Right lobe of liver (tissue), 6 donors: ENCODE measurements at regions not wholly inside any gene's neighbourhood (a gene's known extent, or its start where the extent isn't known, plus 50 kb on each side); places are given as distances from the start of the nearest gene placed in this dataset.

Experiments
- ATAC-seq, 4 donors: fragments of 200-7000 bp; cut with Tn5 transposase; one replicate each; pipeline ENCODE4 v1.9.1; 2020; ENCODE audit warnings: mild to moderate bottlenecking in 4 of 4, moderate library complexity in 4 of 4
- DNase-seq, 3 donors: peaks; one replicate each; pipeline ENCODE4 v3.0.0-alpha.2; 2020
- H3K27ac ChIP-seq, 3 donors: fragments of 200-600 bp; one replicate each; pipeline ENCODE4 v1.8.0; 2022
- H3K27me3 ChIP-seq, 2 donors: fragments of 200-600 bp; one replicate each; pipeline ENCODE4 v1.8.0; 2022
- H3K36me3 ChIP-seq, 4 donors: fragments of 200-600 bp; sonication (generic) in 1 of 4; one replicate each; pipeline versions ENCODE4 v1.5.1 to v1.8.0; 2017 to 2022; ENCODE audit warnings: control low read depth in 1 of 4
- H3K4me1 ChIP-seq, 4 donors: fragments of 200-600 bp; sonication (generic) in 1 of 4; one replicate each; pipeline versions ENCODE4 v1.5.1 to v1.8.0; 2017 to 2022; ENCODE audit warnings: control low read depth in 1 of 4
- H3K4me3 ChIP-seq, 3 donors: fragments of 200-600 bp; one replicate each; pipeline ENCODE4 v1.8.0; 2022
- H3K9me3 ChIP-seq, 4 donors: fragments of 200-600 bp; sonication (generic) in 1 of 4; one replicate each; pipeline versions ENCODE4 v1.5.1 to v1.8.0; 2017 to 2022; ENCODE audit warnings: control low read depth in 1 of 4
- CTCF ChIP-seq, 4 donors: fragments of 200-600 bp in 3 of 4; fragments of 450-650 bp in 1 of 4; IDR thresholded peaks; one replicate each; pipeline versions ENCODE4 v1.5.1 to v1.8.0; 2016 to 2022; ENCODE audit warnings: antibody characterized with exemption in 4 of 4, mild to moderate bottlenecking in 2 of 4
- POLR2A ChIP-seq: fragments of 450-650 bp; IDR thresholded peaks from one replicate; pipeline ENCODE4 v1.6.1; 2017; ENCODE audit warnings: antibody characterized with exemption, mild to moderate bottlenecking
- WGBS: methylation state at CpG from one replicate; pipeline ENCODE4 v1.1.6; 2018; ENCODE audit warnings: low coverage, low lambda C conversion rate; ENCODE audit not compliant: insufficient coverage; ENCODE audit errors: missing lambda C conversion rate; 5-methylcytosine and 5-hydroxymethylcytosine counted together
- intact Hi-C, 2 donors: fragments of 100-400 bp; cut with DNase I; formaldehyde crosslinking; loops; one replicate each; pipeline versions ENCODE4 v1.11.2 to v1.14.1; 2022
- donor health status: DM: no; HTN: yes; CAD: no.
- donor health status: DM: no; HTN: no; CAD: no.
- donor health status: DM: no; HTN: no; CAD: no.
- donor health status: DM: no; HTN: yes; CAD: no.
- donor health status: DM: no; HTN: yes; CAD: no.

GRCh38 chr13:61778531-61778930, 362.9 kb upstream of the PCDH20 start:
- ATAC-seq = no peak
- 48% methylated on average over 6 of the region's 6 CpGs for WGBS
- Histone ChIP-seq H3K9me3 (no peaks in the 10 kb centered on the region), H3K4me3 (no peak overlapping the region), H3K36me3 (no peaks in the 10 kb centered on the region), H3K27ac (no peak overlapping the region), H3K27me3 (no peaks in the 10 kb centered on the region), H3K4me1 (no peaks in the 10 kb centered on the region)
- intact Hi-C loops = no loop called here
- no peak for DNase-seq
- TF ChIP-seq CTCF (IDR thresholded peaks at IDR 0.05) (no peak), POLR2A (no peak)

- 55% methylated on average over 2 of the region's 2 CpGs for WGBS
- Histone ChIP-seq H3K27ac (no peak overlapping the region), H3K4me1 (no peaks in the 10 kb centered on the region), H3K4me3 (no peak overlapping the region), H3K27me3 (no peaks in the 10 kb centered on the region), H3K9me3 (no peaks in the 10 kb centered on the region), H3K36me3 (no peaks in the 10 kb centered on the region)
- DNase-seq = no peak
- no peak for TF ChIP-seq POLR2A
- no peak for TF ChIP-seq CTCF (IDR thresholded peaks at IDR 0.05)
- intact Hi-C loops = no loop called here
- ATAC-seq = no peak
Observed at GRCh38 chr13:61777899-61778298, 362.2 kb upstream of the PCDH20 start.

- Histone ChIP-seq H3K9me3 (no peaks in the 10 kb centered on the region), H3K4me3 (no peak overlapping the region), H3K27ac (no peak overlapping the region), H3K4me1 (no peaks in the 10 kb centered on the region), H3K36me3 (no peaks in the 10 kb centered on the region), H3K27me3 (no peaks in the 10 kb centered on the region)
- intact Hi-C loops = no loop called here
- DNase-seq = no peak
- ATAC-seq = no peak
- TF ChIP-seq CTCF (IDR thresholded peaks at IDR 0.05) = no peak
- no peak for TF ChIP-seq POLR2A
- 28% methylated on average over 2 of the region's 3 CpGs for WGBS
Observed at GRCh38 chr13:61777271-61777670, 361.6 kb upstream of the PCDH20 start.

GRCh38 chr13:61774903-61775302, 359.3 kb upstream of the PCDH20 start:
- H3K36me3 ChIP-seq = no peaks in the 10 kb centered on the region
- H3K27ac ChIP-seq = no peak overlapping the region
- no peak for TF ChIP-seq CTCF (IDR thresholded peaks at IDR 0.05)
- no peak for TF ChIP-seq POLR2A
- H3K9me3 ChIP-seq = no peaks in the 10 kb centered on the region
- H3K27me3 ChIP-seq = no peaks in the 10 kb centered on the region
- intact Hi-C loops = no loop called here
- ATAC-seq = no peak
- no peak overlapping the region for H3K4me3 ChIP-seq
- DNase-seq = no peak
- no peaks in the 10 kb centered on the region for H3K4me1 ChIP-seq

- DNase-seq (no peak), ATAC-seq (no peak)
- Histone ChIP-seq H3K27ac (no peak overlapping the region), H3K36me3 (no peaks in the 10 kb centered on the region), H3K4me3 (no peak overlapping the region), H3K4me1 (no peaks in the 10 kb centered on the region), H3K27me3 (no peaks in the 10 kb centered on the region), H3K9me3 (no peaks in the 10 kb centered on the region)
- TF ChIP-seq CTCF (IDR thresholded peaks at IDR 0.05) (no peak), POLR2A (no peak)
- 47% methylated on average over 4 of the region's 4 CpGs for WGBS
- intact Hi-C loops = no loop called here
Observed at GRCh38 chr13:61770681-61771080, 355.0 kb upstream of the PCDH20 start.
